Neural progenitor cell (in vitro differentiated cells): ENCODE measurements at regions not wholly inside any gene's neighbourhood (a gene's known extent, or its start where the extent isn't known, plus 50 kb on each side); places are given as distances from the start of the nearest gene placed in this dataset.

Experiments
- CTCF ChIP-seq: fragments of 200-600 bp; sonication (generic); IDR thresholded peaks from 2 replicates; pipeline ENCODE4 v1.5.1; 2017; ENCODE audit warnings: antibody characterized with exemption, mild to moderate bottlenecking
- EZH2 ChIP-seq: fragments of 200-600 bp; sonication (generic); IDR thresholded peaks from 2 replicates; pipeline ENCODE4 v1.6.1; 2017; ENCODE audit warnings: antibody characterized with exemption, mild to moderate bottlenecking, moderate library complexity
- EZH2phosphoT487 ChIP-seq: fragments of 200-600 bp; sonication (generic); IDR thresholded peaks from 2 replicates; pipeline ENCODE4 v1.6.1; 2017; ENCODE audit warnings: antibody characterized with exemption

GRCh38 chr1:9449976-9450696 is 89.1 kb upstream of the SLC25A33 start:
- no peak for TF ChIP-seq CTCF
- no peak for TF ChIP-seq EZH2phosphoT487
- no peak for TF ChIP-seq EZH2
